GM19023 (cell line): ENCODE measurements at regions not wholly inside any gene's neighbourhood (a gene's known extent, or its start where the extent isn't known, plus 50 kb on each side); places are given as distances from the start of the nearest gene placed in this dataset.
"Not testable (repeated sequence)": the region's sequence is repeated elsewhere in the genome, so short reads cannot be mapped to it uniquely, and the experiment has no call there.

Experiments used
- ATAC-seq: cut with Tn5 transposase; IDR thresholded peaks from one replicate; pipeline ENCODE4 v1.9.1; 2021; ENCODE audit warnings: mild to moderate bottlenecking, moderate library complexity; ENCODE audit not compliant: unreplicated experiment

DNA sequence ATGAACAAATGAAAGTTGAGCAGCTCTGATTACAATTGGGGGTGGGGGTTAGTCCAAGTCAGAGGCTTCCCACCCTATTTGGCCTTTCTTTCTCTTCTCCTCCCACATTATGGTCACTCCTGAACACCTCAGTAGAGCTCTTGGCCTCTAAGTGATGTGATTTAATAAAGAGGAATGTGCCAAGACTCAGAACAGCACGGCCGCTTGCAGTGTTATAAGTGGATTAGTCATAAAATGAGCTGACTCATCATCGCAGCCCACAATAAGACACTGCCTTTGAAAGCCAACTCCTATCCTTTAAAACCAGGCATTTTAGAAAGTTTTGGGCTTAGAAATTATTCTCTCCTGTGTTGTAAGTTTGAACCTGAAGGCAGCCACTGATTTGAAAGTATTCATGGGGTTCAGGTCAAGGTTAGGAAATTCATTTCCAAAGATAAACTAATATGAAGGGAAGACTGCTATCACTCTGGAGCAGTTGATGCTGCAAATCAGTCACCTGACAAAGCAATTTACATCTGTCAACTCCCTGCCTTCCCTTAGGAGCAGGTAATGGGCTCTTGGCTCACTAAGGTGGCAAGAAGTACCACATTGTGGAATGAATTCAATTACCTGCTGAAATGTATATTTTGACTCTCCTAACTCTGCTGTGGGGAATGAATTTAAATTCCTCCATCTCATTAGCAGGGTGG lies 283.6 kb upstream of the NMUR2 start:
- ATAC-seq, result no peak

- ATAC-seq, result no peak
Measured at GRCh38 chr5:152689250-152689711, 284.2 kb upstream of the NMUR2 start.

- ATAC-seq, result no peak
Measured at GRCh38 chr5:152694231-152694630, 289.2 kb upstream of the NMUR2 start.

DNA sequence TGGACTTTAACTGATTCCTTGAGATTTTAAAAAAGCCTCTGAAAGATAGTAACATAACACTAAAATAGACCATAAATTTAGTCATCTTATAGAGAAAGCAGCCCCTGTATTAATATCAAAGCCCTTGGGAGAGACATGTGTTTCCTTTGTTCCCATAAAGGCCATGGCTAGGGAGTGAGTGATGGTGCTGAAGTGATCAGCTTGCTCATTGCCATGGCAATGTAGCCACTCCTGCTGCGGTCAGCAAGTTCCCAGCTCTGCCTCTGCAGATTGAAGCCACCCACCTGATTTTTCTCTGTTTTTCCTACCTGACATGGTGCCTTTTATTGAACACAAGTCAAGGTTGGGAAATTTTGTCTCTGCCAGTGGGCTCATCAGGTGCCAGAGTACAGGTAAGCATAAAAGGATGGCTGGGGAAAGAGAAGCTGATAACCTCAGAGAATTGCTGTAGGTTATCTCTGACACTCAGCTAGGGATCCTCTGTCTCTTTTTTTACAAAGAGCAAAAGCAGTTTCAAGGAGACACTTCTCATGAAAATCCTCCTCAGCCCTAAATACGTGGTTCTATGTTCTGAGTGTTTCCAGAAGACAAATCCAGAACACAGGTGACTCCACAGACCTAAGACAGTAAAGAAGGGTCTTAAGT lies 296.3 kb upstream of the NMUR2 start:
- no peak for ATAC-seq

DNA sequence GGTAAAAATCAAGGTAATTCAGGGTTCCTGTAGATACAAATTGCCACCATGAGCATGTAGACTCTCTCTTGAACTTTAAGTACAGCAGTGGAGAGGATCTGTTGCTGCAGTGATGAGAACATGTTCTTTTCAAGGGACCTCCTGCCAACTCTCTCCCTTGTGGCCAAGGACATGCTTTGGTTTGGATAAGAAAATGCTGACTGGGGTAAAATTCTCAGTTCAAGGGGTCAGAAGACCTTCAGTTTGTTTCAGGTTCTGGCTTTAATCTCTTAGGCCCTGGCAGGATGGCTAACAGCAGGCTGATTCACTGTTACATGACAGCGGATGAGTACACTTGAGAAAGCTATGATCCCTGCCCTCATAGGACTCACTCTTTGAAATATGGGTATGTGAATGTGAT lies 299.2 kb upstream of the NMUR2 start:
- no peak for ATAC-seq

- ATAC-seq, result no peak
Measured at GRCh38 chr5:152711801-152712388, 306.8 kb upstream of the NMUR2 start.

- no peak for ATAC-seq
Measured at GRCh38 chr5:152717393-152717792, 312.3 kb upstream of the NMUR2 start.

DNA sequence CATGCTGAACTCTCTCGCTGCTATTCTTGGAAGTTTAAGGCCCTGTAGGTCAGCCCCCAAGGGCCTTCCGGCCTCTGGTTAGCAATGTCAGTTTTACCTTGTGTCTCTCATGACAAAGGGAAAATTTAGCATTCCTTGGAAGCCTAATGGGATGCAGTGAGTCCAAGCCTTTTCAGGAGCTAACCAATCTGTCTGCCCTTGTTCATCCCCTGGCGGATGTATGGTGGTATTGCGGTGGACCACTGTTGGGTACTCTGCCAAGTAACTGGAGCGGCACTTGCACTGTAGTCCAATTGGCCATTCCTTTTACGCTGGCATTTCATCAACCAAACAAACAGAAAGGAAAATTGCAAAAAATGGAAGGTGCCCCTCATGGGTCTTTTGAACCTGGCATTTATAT lies 318.4 kb upstream of the NMUR2 start:
- no peak for ATAC-seq

DNA sequence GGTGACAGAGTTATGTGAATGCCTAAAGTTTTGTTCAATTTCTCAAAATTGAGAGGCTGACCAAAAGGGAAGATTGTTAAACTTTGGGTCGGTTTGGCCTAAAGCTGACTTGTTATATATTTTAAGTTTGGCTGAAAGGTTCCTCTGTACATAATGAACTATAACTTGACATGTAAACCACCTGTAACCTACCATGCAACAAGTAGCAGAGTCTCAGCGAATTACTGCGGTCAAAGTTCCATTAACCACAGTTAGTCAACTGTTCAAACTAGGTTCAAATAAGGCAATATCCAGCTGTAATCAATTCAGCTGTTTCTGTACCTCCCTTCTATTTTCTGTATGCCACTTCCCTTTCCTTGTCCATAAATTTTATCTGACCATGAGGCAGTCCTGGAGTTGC lies 325.1 kb upstream of the NMUR2 start:
- ATAC-seq, result no peak

DNA sequence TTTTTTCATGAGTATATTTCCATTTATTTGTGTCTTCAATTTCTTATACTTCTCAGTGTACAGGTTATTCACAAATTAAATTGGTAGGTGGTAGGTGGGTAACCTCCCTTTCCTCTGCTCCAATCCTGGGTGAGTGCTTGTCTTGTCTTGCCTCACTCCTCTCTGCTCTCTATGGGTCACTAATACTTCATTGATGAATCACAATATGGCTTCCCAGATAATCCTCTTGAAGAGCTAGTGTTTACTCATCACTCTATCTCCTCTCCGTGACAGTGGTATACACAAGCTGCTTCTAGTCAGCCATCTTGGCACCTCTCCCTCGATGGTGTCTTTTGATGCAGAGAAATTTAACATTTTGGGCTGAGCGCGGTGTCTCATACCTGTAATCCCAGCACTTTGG lies 331.8 kb upstream of the NMUR2 start:
- no peak for ATAC-seq

- ATAC-seq, result no peak
Measured at GRCh38 chr5:152739916-152740315, 334.8 kb upstream of the NMUR2 start.

DNA sequence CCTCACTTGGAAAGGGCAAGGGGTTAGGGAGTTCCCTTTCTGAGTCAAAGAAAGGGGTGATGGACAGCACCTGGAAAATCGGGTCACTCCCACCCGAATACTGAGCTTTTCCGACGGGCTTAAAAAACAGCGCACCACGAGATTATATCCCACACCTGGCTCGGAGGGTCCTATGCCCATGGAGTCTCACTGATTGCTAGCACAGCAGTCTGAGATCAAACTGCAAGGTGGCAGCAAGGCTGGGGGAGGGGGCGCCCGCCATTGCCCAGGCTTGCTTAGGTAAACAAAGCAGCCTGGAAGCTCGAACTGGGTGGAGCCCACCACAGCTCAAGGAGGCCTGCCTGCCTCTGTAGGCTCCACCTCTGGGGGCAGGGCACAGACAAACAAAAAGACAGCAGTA lies 336.0 kb upstream of the NMUR2 start:
- not testable (repeated sequence) for ATAC-seq

DNA sequence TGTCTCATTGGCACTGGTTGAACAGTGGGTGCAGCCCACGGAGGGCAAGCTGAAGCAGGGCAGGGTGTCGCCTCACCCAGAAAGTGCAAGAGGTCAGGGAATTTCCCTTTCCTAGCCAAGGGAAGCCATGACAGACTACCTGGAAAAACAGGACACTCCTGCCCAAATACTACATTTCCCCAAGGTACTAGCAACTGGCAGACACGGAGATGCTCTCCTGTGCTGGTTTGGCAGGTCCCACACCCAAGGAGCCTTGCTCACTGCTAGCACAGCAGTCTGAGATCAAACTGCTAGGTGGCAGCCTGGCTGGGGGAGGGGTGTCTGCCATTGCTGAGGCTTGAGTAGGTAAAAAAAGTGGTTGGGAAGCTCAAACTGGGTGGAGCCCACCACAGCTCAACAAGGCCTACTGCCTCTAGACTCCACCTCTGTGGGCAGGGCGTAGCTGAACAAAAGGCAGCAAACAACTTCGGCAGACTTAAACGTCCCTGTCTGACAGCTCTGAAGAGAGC lies 382.7 kb upstream of the NMUR2 start:
- ATAC-seq, result not testable (repeated sequence)

DNA sequence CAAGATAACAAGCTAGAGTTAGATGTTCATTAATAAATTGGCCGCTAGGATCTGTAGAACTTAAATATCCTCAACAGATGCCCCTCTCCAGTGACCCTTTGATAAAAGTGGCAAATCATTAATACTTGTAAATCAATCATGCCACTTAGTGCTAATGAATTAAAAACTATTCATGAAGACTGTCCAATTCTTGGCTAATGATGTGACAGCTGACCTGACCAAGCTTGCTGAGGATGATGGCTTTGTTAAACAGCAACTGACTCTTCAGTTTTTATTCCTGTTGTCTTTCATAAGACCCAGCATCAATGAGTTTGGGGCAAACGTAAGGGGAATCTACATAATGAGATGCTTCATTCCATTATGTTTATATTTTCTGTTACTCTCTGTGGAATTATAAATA lies 396.8 kb upstream of the NMUR2 start:
- ATAC-seq, result no peak

DNA sequence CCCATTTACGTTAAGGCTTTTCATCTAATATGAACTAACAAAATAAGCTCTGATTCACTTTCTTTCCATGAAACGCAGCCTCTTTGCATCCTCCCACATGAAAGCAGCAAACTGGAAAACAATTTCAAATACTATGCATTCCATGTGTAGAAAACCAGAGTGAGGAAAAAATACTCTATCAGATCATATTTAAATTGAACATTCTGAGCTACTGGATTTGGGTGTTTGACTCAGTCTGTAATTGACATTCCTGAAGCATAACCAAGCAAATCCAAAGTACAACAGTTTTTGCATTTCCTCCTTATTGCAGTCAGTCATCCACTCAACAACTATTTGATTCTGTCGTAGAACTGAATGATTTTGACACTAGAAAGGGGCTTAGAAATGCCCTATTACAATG lies 399.1 kb upstream of the NMUR2 start:
- ATAC-seq, result no peak

- no peak for ATAC-seq
Measured at GRCh38 chr5:152811988-152812387, 406.9 kb upstream of the NMUR2 start.

DNA sequence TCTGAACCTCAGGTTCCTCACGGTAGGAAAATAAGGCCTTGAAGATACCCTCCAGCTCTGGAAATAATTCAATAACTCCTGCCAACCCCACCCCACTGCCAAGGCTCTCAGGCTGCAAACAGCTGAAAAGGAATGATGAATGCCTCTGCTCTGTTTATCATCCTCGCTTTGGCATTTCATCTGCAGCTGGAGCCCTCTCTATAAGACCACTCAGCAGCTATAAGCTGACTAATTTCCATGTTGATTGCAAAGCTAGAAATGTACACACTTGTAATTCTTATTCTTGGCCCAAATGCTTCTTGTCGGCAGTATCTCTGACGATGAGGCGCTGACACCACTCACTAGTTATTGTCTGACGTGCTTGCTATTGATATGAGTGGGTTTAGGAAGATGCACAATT lies 408.4 kb upstream of the NMUR2 start:
- ATAC-seq, result no peak

- ATAC-seq, result no peak
Measured at GRCh38 chr5:152819891-152820290, 414.8 kb upstream of the NMUR2 start.

- ATAC-seq, result no peak
Measured at GRCh38 chr5:152824316-152824715, 419.2 kb upstream of the NMUR2 start.

DNA sequence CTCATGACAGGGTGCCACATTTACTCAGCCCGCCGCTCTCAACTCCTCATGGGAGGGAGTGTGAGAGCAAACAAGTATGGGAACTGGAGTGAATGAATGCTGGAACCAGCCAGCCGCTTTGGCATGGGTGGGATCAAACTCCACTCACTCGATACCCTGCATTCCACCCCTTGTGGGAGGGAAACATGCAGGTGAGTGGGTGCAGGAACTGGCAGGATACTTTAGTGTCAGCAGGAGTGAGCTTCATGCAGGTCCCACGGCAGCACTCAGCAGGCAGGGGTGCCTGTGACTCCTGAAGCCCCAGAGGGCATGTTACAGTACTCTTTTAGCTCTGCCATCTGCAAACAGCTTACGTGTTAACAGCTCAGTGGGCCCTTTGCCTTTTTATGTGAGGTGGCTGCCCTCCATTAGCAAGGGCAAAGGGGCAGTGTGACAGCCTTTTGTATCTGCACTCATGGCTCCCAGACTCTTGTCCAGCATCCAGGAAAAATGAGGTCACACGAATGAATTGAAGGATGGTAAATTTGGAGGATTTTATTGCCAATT lies 433.2 kb upstream of the NMUR2 start:
- no peak for ATAC-seq

GRCh38 chr5:152844713-152845112 lies 439.6 kb upstream of the NMUR2 start:
- ATAC-seq, result no peak

- ATAC-seq, result no peak
Measured at GRCh38 chr5:152853361-152853760, 448.3 kb upstream of the NMUR2 start.
